ENCODE measurements at regions not wholly inside any gene's neighbourhood (a gene's known extent, or its start where the extent isn't known, plus 50 kb on each side); places are given as distances from the start of the nearest gene placed in this dataset.

GRCh38 chr1:55559161-55559611 lies 344.0 kb upstream of the USP24 start:
- in situ Hi-C loops (cut with MboI; ENCODE audit: low sequenced_read_pairs, unreplicated experiment): no loop called here
- no peak for DNase-seq (ENCODE audit: low spot score)
- TF ChIP-seq, protein P1, sequence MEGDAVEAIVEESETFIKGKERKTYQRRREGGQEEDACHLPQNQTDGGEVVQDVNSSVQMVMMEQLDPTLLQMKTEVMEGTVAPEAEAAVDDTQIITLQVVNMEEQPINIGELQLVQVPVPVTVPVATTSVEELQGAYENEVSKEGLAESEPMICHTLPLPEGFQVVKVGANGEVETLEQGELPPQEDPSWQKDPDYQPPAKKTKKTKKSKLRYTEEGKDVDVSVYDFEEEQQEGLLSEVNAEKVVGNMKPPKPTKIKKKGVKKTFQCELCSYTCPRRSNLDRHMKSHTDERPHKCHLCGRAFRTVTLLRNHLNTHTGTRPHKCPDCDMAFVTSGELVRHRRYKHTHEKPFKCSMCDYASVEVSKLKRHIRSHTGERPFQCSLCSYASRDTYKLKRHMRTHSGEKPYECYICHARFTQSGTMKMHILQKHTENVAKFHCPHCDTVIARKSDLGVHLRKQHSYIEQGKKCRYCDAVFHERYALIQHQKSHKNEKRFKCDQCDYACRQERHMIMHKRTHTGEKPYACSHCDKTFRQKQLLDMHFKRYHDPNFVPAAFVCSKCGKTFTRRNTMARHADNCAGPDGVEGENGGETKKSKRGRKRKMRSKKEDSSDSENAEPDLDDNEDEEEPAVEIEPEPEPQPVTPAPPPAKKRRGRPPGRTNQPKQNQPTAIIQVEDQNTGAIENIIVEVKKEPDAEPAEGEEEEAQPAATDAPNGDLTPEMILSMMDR (IDR thresholded peaks at IDR 0.05; ENCODE audit: borderline replicate concordance, control extremely low read depth, extremely low read depth, insufficient read depth, missing control alignments): no peak

DNA sequence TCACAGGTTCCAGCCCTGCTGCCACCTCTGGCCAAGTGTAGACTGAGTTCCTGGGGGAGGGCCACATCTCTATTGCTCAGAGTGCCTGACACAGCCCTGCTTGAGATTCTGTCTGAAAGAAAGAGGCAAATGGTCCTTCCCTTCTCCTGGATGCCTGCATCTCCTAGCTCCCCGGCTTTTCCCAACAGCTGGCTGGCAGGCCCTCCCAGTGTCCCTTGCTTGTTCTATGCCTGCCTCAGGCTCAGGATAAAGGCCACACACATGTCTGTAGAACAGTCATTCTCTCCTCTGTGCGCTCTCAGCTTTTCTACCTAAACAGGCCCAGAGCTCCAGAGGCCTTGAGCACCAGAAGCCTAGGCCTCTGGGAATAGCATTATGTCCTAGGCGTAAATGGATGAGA lies 343.4 kb upstream of the USP24 start:
- DNase-seq (ENCODE audit: low spot score): no peak
- TF ChIP-seq, protein P1 (IDR thresholded peaks at IDR 0.05; ENCODE audit: borderline replicate concordance, control extremely low read depth, extremely low read depth, insufficient read depth, missing control alignments): no peak
- in situ Hi-C loops (cut with MboI; ENCODE audit: low sequenced_read_pairs, unreplicated experiment): no loop called here

GRCh38 chr1:55555956-55556725 lies 341.0 kb upstream of the USP24 start:
- TF ChIP-seq, protein P1 (IDR thresholded peaks at IDR 0.05; ENCODE audit: borderline replicate concordance, control extremely low read depth, extremely low read depth, insufficient read depth, missing control alignments): no peak
- in situ Hi-C loops (cut with MboI; ENCODE audit: low sequenced_read_pairs, unreplicated experiment): no loop called here
- DNase-seq (ENCODE audit: low spot score): no peak

- in situ Hi-C loops (cut with MboI; ENCODE audit: low sequenced_read_pairs, unreplicated experiment): no loop called here
- TF ChIP-seq, protein P1 (IDR thresholded peaks at IDR 0.05; ENCODE audit: borderline replicate concordance, control extremely low read depth, extremely low read depth, insufficient read depth, missing control alignments): no peak
- no peak for DNase-seq (ENCODE audit: low spot score)
Observed at GRCh38 chr1:55554611-55555010, 339.4 kb upstream of the USP24 start.

- no peak for DNase-seq (ENCODE audit: low spot score)
- in situ Hi-C loops (cut with MboI; ENCODE audit: low sequenced_read_pairs, unreplicated experiment): no loop called here
- TF ChIP-seq, protein P1 (IDR thresholded peaks at IDR 0.05; ENCODE audit: borderline replicate concordance, control extremely low read depth, extremely low read depth, insufficient read depth, missing control alignments): no peak
Observed at GRCh38 chr1:55552636-55553035, 337.5 kb upstream of the USP24 start.

- DNase-seq (ENCODE audit: low spot score): no peak
- in situ Hi-C loops (cut with MboI; ENCODE audit: low sequenced_read_pairs, unreplicated experiment): no loop called here
- TF ChIP-seq, protein P1 (IDR thresholded peaks at IDR 0.05; ENCODE audit: borderline replicate concordance, control extremely low read depth, extremely low read depth, insufficient read depth, missing control alignments): no peak
Observed at GRCh38 chr1:55547405-55547804, 332.2 kb upstream of the USP24 start.

All from GM13976 (cell line).